ENCODE measurements at regions not wholly inside any gene's neighbourhood (a gene's known extent, or its start where the extent isn't known, plus 50 kb on each side); places are given as distances from the start of the nearest gene placed in this dataset.

GRCh38 chr6:95142661-95143335, 434.5 kb upstream of the MANEA start:
- DNase-seq = no peak

GRCh38 chr6:95143408-95144180, 433.7 kb upstream of the MANEA start:
- DNase-seq = no peak

- no peak for DNase-seq
These were observed 431.9 kb upstream of the MANEA start for GRCh38 chr6:95145457-95145856.

GRCh38 chr6:95159557-95159956, 417.8 kb upstream of the MANEA start:
- DNase-seq = peak in 1 of 2 experiments; percentile 8

GRCh38 chr6:95169775-95170174, 407.6 kb upstream of the MANEA start:
- DNase-seq = no peak

GRCh38 chr6:95175927-95176675, 401.2 kb upstream of the MANEA start:
- no peak for DNase-seq

GRCh38 chr6:95185874-95186273, 391.5 kb upstream of the MANEA start:
- peak; percentile 40 to 71 for DNase-seq

- no peak for DNase-seq
These were observed 390.6 kb upstream of the MANEA start for GRCh38 chr6:95186710-95187109.

- DNase-seq = no peak
These were observed 379.7 kb upstream of the MANEA start for GRCh38 chr6:95197590-95197989.

GRCh38 chr6:95203153-95203754, 374.1 kb upstream of the MANEA start:
- DNase-seq = peak; percentile 68 to 75

- DNase-seq = no peak
These were observed 373.2 kb upstream of the MANEA start for GRCh38 chr6:95204178-95204577.

- peak; percentile 82 to 87 for DNase-seq
These were observed 368.7 kb upstream of the MANEA start for GRCh38 chr6:95208621-95209020.

- DNase-seq = peak in 1 of 2 experiments; percentile 61
These were observed 368.3 kb upstream of the MANEA start for GRCh38 chr6:95209074-95209473.

GRCh38 chr6:95216555-95216954, 360.8 kb upstream of the MANEA start:
- peak in 1 of 2 experiments; percentile 17 for DNase-seq

- peak; percentile 69 to 81 for DNase-seq
These were observed 350.0 kb upstream of the MANEA start for GRCh38 chr6:95227351-95227750.

- DNase-seq = peak in 1 of 2 experiments; percentile 42
These were observed 348.7 kb upstream of the MANEA start for GRCh38 chr6:95228636-95229035.

GRCh38 chr6:95230071-95230740, 347.1 kb upstream of the MANEA start:
- peak; percentile 71 to 77 for DNase-seq

GRCh38 chr6:95231416-95231815, 345.9 kb upstream of the MANEA start:
- no peak for DNase-seq

GRCh38 chr6:95232446-95232845, 344.9 kb upstream of the MANEA start:
- no peak for DNase-seq

GRCh38 chr6:95233879-95234278, 343.5 kb upstream of the MANEA start:
- DNase-seq = no peak

GRCh38 chr6:95240514-95240913, 336.8 kb upstream of the MANEA start:
- DNase-seq = peak in 1 of 2 experiments; percentile 57

- DNase-seq = no peak
These were observed 334.8 kb upstream of the MANEA start for GRCh38 chr6:95242560-95242959.

GRCh38 chr6:95243053-95243452, 334.3 kb upstream of the MANEA start:
- DNase-seq = no peak
